GM21360 (cell line): ENCODE measurements at regions not wholly inside any gene's neighbourhood (a gene's known extent, or its start where the extent isn't known, plus 50 kb on each side); places are given as distances from the start of the nearest gene placed in this dataset.

Source experiments
- ATAC-seq: cut with Tn5 transposase; IDR thresholded peaks from one replicate; pipeline ENCODE4 v1.9.1; 2021; ENCODE audit warnings: mild to moderate bottlenecking, moderate library complexity; ENCODE audit not compliant: unreplicated experiment

DNA sequence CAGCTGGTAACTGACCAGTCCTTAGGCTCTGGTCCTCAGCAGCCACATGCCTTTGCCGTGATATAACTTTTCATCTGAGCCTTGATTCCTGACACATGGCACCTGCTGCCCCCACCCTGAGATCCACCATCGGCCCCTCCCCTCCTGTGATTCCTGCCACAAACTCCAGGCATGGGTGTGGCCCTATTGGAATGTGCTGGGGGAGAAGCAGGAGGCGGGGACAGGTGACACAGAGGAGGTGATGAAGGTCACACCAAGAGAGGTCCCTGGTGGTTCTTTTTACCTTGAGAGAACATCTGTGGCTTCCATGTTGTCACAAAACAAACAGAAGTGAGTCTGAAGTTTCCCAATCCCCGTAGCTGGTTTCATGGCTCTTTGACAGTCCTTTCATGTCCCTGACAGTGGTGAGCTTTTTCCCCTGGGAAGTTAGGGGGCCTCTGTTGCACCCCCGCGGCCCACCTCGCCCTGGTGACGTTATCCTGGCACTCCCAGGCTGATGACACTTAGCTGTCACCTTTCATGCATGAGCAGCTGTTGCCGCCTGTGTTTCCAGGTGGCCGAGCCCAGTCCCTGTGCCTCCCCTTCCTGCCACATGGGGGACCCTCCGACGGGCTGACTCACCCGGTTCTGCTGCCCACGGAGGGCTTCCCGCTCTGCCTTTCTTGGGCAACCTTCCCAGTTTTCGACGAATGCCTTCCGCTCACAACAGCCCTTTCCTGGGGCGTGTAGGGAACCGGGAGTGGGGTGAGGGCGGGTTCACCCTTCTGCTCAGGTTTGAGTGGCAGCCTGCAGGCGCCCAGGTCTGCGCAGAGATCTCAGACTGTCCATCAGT, 66.3 kb upstream of the GLI2 start:
- ATAC-seq, result peak; percentile 46

DNA sequence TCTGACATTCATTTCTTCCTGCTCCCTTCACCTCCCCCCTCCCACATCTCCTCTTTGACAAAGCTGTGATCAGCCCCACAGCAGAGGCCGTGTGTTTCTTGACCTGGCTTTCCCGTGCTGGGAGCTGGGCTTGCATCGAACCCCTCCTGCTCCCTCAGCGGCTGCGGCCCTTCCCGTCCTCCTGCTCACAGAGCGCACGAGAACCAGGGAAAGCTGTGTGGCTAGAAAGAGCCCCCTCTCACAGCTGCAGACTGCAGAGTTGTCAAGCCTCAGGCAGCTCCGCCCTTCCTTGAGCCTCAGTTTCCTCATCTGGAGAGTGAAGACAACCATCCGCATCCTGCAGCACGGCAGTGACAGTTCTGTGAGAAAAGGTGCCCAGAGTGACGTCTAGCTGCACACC, 65.7 kb upstream of the GLI2 start:
- ATAC-seq, result no peak

DNA sequence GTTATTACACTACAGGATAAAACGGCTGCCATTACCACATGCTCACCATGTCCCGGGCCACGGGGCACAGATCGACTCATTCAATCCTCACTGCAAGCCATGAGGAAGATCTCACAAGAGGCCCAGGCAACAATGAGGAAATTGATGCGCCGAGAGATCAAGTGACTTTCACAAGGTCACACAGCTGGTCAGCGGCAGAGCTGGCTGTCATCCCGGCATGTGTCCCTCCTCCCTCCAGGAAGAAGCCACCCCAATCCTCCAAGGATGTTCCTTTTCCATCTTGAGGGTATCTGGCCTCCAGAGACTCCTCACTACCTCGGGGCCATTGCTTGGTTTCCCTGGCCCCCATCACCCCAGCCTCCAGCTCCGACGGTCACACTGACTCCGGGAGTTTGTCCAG, 65.3 kb upstream of the GLI2 start:
- no peak for ATAC-seq

DNA sequence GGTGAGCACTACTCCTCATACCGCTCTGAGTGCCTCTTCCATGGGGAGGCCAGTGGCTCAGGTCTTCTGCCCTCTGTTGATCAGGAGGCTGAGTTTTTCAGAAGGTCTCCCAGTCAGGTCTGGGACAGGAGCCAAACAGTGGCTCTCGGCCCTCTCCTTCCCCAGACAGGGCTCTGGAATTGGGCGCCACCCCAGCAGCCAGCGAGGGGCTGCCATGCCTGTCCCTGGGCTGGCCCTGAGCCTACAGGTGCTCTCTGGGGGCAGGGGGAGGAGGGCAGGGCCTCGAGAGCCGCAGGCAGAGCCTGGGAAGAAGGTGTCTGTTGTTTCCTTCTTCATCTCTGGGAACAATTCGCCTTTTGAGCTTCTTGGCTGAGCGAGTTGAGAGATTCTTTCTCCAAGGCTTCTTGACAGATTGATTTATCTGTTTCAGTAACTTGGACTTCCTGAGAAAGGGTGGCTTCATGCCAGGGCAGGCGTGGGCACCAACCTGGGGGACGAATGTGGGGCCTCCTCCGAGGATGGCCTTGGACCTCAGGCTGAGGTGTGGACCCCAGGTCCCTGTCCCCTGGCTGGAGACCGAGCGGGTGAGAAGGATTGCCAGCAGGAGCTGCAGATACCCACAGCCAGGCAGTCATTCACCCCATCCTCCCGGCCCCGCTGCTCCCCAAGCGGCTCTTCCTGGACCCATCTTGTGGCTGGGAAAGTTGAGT, 64.7 kb upstream of the GLI2 start:
- no peak for ATAC-seq

DNA sequence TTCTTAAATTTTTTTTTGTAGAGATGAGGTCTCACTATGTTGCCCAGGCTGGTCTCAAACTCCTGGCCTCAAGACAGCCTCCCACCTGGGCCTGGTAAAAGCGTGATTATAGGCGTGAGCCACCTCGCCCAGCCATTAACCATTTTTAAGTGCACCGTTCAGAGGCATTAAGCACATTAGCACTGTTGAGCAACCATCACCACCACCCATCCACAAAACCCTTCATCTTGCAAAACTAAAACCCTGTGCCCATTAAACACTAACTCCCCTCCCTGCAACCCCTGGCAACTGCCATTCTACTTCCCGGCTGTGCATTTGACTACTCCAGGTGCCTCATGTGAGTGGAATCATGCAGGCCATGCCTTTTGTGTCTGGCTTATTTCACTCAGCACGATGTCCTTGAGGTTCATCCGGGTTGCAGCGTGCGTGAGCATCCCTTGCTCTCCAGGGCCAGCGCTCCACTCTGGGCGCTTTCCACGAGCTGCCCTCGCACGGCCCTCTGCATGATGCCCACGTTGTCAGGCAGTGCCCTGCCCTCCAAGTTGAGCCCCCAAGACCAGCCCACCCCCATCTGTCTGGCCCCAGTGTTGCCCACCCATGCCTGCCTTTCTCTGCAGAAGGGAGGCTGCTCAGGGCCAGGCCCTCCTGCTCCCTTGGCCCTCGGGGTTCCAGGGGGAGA, 63.0 kb upstream of the GLI2 start:
- ATAC-seq, result no peak

DNA sequence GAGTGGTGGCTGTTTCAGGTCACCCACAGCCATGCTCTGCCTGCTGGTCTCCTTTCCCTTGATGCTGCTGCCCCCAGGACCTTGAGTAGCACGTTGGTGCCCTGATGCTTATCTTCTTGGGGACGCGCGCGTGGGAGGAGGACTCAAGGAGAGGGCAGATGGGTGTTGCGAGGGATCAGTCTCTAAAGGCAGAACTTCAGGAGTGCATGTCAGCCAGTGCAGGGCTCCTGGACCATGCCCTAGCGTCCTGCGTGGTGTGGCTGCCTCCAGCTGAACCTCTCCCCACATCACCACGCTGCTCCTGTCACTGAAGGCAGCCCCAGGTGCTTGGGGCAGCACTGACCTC, 62.5 kb upstream of the GLI2 start:
- no peak for ATAC-seq

DNA sequence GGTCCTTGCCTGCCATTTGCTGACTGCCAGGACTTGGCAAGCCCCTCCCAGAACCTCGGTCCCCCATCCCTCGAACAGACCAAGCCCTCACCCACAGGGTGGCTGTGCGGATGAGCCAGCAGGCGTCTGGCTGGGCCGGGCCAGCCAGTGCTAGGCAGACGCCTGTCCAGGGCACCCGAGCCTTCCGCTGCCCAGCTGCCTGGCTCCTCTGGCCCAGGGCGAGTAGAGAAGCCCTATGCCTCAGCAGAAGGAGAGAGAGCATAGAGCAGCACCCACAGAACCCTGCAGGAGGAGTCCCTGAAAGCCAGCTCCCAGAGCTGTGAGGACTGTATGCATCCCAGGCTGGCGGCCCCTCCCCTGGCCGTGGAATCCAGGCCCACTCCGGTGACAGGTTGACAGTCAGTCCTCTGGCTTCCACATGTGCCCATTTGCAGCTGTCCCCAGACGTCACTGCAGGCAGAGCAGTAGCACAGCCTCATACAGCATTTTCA, 62.1 kb upstream of the GLI2 start:
- ATAC-seq, result no peak

DNA sequence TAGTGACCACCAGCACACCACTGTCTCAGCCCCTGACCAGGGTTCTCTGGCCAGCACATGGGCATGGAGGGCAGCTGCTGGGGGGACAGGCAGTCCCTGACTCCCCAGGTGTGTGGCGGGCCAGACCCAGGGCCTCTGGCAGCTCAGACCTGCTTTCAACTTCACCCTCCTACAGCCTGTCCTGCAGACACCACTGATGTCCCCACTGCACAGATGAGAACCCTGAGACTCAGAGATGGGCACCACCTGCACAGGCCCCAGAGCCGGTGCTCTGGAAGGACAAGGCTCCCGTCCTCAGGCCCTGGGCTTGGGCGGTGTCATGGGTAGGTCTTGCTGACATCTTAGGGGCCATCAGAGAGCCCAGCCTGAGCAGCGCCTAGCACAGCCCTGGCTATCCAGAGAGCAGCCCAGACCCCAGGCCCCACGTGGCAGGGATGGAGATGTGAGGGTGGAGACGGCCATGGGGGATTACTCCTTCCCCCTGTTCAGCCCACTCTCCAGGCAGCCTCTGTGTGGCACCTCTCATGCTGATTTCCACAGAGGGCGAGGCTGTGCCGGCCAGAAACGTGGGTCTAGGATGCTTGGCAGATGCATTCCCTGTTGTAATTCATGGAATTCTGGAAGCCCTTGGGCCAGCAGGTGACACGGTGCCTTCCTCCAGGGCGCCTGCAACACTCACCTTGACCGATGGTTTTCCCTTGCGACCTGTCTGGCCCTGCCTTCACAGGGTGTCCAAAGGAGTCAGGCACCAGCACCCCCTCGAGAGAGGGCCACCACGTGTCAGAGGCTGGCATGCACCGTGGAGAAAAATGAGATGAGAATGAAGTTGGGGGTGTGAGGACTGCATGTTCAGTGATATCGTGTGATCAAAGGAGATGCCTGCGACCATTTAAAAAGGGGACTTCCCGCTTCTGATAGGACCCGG, 61.2 kb upstream of the GLI2 start:
- no peak for ATAC-seq

DNA sequence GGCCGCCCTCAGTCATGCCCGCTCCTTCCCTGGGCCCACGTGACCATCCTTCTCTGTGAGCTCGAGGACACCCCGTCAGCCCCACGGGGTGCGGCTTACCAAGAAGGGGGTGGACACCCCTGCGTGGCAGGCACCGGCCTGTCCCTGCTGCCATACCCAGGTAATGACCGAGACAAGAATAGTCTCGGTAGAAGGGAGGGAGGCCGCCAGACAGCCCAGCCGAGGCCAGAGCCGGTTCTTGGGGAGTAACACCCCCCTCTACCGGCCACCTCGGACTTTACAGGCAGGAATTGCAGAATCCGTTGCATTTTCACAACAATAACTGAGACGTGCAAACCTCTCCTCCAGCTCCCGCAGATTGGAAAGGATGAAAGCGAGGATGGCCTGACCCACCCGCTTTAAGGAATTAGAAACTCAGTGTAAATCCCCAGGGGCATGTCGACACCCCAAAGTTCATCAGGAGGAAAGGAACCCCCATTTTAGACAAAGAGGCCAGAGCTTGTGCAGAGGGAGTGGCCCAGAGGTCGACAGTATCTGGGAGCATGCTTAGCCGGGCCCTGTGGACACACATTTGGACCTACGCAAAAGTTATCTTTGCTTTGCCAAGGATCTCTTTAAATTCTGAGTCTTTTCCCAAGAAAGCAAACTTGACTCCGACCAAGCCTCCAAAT, 60.1 kb upstream of the GLI2 start:
- ATAC-seq, result no peak

DNA sequence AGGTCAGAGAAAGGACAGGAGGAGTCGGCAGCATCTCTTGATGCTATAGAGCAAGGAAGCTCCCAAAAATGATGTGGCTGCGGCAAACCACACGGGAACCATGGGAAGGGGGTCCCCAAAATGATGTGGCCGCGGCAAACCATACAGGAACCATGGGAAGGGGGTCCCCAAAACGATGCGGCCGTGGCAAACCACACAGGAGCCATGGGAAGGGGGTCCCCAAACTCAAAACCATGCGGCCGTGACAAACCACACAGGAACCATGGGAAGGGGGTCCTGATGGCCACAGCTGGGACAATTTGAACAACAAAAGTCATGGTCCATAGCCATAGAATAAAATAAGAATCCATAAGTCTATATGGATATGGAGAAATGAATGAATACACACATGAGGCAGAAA, 58.4 kb upstream of the GLI2 start:
- ATAC-seq, result no peak

DNA sequence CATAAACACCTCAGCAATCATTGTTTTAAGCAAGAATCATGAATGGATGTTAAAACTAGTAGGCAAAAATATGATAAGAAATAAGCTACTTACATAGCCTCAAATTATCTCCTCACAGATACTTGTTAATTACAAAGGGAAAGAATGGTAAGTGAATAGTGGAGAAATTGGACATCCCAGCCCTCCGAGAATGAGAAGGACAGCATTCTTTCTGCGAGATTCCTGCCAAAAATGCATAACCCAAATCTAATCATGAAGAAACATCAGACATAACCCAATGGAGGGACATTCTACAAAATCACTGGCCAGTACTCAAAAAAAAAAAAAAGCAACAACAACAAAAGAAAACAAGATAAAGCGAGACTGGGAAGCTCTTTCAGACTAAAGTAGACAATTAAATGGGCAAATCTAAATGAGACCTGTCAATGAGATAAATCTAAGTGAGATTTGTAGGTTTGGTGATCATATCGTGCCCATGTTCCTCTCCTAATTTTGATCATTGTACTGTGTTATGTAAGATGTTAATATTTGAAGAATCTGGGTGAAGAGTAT, 57.9 kb upstream of the GLI2 start:
- no peak for ATAC-seq

DNA sequence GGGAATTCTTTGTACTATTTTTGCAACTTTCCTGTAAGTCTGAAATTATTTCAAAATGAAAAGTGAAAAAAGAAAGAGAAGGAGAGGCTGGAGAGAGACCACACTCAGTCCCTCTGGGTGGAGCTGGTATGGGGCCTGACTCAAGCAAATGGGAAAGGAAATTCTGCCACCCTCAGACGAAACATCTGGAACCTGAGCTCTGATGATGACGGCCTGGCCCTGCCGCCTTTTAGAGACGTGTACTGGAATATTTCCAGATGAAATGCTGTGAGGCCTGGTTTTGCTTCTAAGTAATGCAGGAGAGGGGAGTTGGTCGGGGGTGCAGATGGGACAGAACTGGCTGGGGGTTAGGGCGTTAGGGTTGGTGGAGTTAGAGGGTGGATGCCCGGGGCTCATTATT, 57.4 kb upstream of the GLI2 start:
- ATAC-seq, result no peak

DNA sequence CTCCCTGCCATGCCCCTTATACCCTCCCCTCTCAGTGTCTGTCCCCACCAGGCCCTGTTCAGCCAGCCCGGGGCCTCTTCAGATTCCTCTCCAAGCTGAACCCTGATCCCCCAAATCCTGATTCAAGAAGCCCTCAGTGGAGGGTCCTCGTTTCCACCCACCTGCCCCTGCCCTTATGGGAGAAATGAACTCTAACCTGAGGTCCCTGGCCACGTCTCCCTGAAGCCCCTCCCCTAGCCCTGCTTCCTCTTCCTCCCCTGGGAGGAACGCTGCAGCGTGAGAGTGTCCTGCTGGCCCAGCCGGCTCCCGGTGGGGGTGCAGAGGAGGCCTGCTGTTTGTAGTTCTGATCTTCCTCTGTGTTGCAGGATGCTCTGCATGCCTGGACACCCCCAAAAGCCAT, 56.7 kb upstream of the GLI2 start:
- ATAC-seq, result no peak

DNA sequence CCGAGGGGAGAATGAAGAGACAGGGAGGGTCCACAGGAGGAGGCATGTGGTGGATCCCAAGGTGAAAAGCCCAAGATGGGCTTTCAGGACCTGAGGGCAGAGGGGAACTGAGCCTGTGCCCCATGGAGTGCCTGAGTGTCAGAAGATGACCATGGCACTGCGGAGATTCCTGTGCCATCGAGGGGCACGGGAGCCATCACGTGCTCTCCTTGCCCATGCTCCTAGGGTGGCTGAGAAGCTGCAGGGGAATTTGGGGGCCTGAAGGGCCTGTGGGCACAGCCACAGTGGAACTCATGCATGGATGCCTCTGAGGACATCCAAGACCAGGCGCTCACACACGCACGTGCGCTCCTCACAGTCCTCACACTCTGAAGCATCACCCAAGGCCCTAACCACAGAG, 56.1 kb upstream of the GLI2 start:
- no peak for ATAC-seq

DNA sequence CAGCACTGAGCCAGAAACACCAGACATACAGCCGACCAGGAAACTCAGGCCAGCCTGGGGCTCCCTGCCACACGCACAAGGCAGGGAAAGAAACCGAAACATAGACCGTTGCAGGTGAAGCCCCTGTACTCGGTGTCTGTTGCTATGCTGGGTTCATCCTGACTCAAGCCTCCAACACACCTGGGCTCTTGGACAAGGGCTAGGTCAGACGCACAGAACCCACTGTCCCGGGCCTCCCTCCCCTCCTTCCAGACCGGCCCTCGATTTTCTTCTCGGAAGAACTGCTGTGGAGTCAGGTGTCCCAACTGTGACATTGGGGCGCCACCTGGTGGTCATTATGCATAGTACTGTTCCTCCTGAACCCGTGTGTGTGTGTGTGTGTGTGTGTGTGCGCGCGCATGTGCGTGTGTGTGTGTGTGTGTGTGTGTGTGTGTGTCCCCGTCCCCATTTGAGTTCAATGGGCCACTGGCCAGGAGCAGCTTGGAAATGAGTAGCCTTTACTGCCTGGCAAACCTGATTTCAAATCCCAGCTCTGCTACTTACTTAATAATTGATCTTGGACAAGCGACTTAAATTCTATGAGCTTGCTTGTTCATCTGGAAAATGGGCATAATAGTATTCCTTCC, 55.4 kb upstream of the GLI2 start:
- no peak for ATAC-seq

DNA sequence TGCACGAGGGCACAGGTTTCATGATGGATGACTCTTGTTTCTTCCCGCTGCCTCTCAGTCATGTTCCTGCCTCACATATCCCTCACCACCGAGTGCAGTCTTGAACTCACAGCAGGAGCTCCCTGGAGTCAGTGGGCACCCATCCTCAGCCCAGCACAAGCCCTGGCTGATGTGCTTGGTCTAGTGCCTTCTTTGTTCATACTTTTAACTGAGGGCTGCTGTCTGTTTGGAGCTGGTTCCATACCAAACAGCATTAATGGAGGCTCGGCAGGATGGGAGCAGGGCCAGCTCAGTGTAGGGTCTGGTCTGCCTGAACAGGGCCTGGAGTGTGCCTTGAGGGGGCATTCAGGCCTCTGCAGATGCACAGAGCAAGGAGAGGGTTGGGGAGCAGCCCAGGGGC, 54.5 kb upstream of the GLI2 start:
- ATAC-seq, result no peak

DNA sequence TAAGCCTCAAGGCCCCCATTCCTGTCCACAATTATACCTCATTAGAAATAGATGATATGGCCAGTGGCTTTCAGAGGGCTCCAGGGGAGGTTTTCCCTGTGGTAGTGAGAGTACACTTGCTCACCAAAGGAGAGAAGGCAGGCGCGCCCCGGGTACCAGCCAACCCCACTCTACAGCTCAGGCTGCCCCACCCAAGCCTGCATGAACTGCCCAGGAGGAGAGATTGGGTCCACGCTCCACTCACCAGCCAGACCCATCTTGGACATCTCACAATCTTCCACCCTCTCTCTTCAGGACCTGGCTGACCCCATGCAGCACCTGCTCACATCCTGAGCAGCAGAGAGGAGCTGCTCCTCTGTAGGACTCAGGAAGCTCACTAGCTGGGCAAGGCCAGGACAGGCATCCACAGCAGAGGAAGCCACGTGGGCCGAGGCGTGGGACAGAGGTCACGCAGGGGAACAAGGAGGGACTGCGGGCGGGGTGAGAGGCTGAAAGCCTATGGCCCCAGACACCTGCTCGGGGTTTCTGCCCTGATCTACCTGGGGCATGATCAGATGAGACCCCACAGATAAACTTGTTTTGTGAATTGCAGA, 53.9 kb upstream of the GLI2 start:
- no peak for ATAC-seq

DNA sequence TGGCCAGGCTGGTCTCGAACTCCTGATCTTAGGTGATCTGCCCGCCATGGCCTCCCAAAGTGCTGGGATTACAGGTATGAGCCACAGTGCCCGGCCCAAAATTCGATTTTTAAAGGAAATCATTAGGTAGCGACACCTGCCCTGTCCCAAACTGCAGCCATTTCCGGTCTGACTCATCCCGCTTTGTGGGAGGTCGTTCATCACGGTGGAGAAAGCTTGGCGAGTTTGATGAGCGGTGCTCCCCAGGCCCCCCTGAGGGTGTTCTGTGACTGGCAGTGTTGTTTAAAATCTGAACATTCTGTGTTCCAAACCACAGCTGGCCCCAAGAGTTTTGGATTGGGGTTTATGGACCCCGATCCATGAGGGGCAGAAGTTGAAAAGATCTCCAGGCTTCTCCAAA, 53.0 kb upstream of the GLI2 start:
- no peak for ATAC-seq

DNA sequence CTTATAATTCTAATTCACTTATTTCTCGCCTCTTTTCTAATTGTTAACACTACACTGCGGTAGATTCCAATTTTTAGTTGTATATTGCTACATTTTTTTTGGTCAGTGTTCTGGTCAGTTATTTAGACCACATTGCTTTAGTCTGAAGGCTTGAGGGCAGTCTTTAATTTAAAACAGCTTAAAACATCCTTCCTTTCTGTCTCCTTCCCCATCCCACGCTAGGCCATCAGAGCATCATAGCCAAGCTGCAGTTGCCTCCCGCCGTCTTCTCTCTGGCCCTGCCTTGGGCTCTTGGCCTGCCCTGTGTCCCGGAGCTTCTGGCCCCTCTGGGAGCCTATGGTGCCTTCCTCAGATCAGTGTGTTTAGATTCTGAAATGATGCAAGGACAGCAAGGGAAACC, 52.6 kb upstream of the GLI2 start:
- no peak for ATAC-seq
